ENCODE measurements at regions not wholly inside any gene's neighbourhood (a gene's known extent, or its start where the extent isn't known, plus 50 kb on each side); places are given as distances from the start of the nearest gene placed in this dataset.

DNA sequence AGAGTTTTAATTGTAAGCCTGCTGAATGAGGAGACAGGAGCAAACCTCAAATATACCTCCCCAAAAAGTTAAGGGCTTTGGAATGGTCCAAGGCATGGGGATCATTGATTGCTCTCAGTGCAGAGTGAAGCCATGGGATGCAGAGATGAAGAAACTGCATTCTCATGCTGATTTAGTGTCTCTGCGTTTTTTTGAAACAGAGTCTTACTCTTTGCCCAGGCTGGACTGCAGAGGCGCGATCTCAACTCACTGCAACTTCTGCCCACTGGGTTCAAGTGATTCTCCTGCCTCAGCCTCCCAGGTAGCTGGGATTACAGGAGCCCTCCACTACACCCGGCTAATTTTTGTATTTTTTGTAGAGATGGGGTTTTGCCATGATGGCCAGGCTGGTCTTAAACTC is 99.3 kb upstream of the ETV3 start:
- TF ChIP-seq CTCF (IDR thresholded peaks at IDR 0.05; ENCODE audit: insufficient read depth, low read depth, low read length) (no peak), EZH2 (IDR thresholded peaks at IDR 0.05; ENCODE audit: insufficient read depth, low read length) (no peak)
